HG03378 (cell line): ENCODE measurements at regions not wholly inside any gene's neighbourhood (a gene's known extent, or its start where the extent isn't known, plus 50 kb on each side); places are given as distances from the start of the nearest gene placed in this dataset.
A peak's percentile ranks its signal among the peaks of the same experiment; 100 is the strongest.

Experiments
- ATAC-seq: cut with Tn5 transposase; IDR thresholded peaks from one replicate; pipeline ENCODE4 v1.9.1; 2021; ENCODE audit warnings: mild to moderate bottlenecking, moderate library complexity; ENCODE audit not compliant: unreplicated experiment

DNA sequence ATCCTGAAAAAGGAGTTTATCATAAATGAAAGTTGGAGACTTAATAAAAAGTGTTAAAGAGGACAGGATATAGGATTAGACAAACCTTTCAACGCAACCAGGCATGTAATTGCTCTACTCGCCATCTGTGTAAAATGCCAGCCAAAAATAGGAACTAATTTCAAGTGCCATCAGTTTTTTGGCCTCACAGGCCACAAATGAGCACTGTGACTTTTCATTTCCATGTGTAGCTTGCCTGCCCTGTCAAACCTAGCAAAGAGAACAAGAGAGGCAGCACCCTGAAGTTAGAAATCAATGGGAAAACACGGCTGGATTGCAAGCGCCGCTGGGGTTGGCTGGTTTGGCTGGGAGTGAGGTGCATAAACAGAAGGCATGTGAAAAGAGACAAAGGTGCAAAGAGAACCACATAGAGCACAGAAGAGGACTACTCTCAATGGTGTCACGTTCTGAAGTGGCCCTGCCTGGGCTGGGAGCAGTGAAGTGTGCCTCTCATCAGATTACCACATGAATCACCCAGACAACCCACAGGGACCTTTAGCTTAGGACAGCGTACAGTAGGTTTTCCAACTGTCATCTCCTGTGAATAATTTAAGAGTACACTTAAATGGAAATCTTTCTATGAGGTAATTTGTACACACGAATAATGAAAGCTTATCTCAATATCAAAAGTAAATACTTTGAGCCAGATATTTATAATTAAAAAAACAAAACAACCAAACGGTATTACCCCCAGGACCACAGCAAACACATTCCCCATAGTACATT is 78.0 kb upstream of the NHSL1 start:
- peak; percentile 55 for ATAC-seq

DNA sequence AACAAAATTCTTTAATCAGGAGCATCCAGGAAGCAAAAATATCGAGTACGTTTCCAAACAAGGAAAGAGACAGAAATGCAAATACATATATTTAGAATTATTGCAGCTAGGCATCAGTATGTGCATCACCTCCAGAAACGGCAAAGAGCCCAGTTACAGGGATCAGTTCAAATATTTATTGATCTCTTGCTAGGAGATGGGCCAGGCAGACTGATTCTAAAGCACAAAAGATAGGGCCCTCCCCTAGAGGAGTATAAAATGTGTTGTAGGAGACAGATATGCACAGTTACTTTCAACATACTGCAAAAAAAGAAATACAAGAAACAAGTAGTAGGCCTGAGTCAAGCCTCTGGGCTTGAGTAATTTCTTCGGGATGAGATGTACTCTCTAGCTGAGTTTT is 80.7 kb upstream of the NHSL1 start:
- no peak for ATAC-seq

DNA sequence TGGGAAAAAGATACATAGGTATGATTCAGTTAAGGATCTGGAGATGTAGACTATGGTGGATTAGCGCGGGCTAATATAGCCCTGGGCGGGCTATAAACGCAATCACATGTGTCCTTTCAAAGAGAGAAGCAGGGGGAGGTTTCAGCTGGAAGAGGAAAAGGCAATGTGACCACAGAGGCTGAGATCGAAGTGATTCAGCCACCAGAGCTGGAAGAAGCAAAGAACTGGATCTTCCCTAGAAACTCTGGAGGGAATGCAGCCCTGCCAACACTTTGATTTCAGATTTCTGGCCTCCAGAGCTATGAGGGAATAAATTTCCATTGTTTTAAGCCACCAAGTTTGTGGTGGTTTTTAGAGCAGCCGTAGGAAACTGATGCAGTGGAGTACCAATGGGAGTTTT is 81.5 kb upstream of the NHSL1 start:
- ATAC-seq, result no peak

DNA sequence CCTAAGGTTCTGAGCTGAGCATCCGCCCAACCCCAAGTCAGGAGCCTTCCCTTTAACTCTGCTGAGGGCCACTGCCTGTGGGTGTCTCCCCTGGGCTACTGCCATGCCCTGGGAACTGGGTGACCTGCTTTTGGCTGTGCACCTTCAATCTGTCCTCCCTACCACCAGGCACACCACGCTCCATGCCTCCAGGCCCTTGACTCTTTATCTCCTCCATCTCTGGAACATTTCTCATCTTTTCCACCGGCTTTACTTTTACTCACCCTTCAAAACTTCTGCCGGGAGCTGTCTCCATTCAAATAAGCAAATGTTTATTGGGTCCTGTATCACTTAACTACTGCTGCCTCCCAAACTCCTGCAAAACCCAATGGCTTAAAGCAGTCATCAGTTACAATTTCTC is 83.3 kb upstream of the NHSL1 start:
- ATAC-seq, result no peak

DNA sequence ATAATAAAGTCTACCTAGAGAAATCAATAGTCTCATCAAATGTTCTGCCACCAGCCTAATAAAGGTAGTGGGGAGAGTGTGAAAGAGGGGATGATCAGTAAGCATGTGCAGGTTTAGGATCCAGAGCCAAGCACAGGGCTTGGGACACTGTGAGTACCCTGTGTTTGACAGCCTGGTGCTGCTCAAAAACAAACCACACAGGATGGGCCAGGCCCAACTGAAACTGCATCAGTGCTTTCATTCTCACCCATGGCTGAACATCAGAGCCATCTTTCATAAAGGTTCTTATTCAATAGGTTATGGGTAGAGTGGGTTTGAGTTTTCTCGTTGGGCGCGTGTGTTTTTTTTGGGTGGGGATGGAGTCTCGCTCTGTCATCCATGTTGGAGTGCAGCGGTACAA is 87.3 kb upstream of the NHSL1 start:
- ATAC-seq, result no peak

- ATAC-seq, result no peak
Observed at GRCh38 chr6:138588805-138589434, 89.6 kb upstream of the NHSL1 start.

GRCh38 chr6:138590796-138591709 is 91.8 kb upstream of the NHSL1 start:
- no peak for ATAC-seq

GRCh38 chr6:138592749-138593123 is 93.4 kb upstream of the NHSL1 start:
- ATAC-seq, result peak; percentile 55

DNA sequence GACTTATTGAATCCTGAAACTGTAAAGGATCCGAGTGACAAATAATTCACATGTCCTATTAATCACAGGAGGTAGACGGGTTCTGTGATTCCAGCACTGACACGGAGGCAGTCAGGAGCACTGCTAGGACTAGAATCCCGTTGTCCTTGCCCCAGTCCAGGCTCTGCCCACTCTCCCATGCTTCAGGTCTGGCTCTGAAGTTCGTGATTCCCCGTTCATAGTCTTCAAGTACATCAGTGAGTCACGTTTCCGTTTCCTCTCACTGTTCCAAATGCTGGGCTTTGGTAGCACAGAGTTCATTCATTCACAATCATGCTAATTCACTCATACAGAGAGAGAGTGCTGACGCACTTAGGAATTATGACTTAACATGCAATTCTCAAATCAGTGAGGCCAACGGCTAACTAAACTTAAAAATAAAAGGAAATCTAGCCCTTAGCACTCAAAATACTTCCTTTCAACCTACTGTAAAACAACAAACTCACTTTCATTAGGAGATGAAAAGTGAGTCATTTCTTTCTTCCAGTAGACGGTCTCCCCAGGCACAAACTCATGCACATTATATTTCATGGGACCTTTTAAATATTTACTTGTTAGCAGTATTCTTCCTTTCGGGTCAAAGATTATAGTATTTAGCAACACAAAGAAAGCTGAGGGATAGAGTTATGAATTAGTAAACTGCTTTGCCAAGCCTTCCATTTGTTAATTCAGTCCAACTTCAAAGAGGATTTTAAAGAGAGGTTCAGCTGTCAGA is 94.0 kb upstream of the NHSL1 start:
- peak; percentile 85 for ATAC-seq

DNA sequence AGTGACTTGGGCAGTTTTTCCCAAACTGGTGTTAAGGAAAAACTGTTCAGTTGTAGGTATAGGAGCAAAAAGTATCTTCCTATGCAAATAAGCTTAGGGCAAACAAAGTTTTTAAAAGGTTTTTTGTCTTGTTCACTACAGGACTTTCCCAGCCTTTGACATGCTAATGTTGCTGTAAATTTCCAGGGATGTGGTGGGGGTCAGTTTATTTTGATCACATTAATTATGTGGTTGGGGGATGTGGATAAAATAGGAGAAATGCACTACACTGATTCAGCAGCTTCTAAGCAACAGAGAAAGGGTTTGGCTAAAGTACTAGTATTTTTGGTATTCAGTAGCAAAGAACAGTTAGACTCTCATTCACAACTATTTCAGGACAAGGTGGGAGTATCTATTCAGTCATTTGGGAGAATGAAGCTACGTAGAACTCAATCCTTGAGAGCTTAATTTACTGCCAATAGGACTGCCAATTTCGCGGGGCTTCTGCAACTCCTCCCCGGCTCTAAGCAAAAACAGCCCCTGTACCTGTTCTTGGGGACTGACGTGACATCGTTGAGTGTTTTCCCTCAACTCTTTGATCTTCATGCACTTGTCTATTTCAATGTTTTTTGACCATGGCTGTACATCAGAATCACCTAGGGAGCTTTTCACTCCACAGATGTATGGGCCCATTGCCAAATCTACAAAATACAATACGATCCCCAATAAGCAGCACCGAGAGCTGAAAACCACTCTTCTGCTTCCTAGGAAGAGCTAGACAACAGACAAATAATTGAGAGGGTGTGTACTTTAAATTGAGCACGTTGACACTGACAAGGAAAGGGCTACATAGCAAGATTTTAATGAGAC is 94.8 kb upstream of the NHSL1 start:
- no peak for ATAC-seq

- no peak for ATAC-seq
Observed at GRCh38 chr6:138594758-138595140, 95.5 kb upstream of the NHSL1 start.

DNA sequence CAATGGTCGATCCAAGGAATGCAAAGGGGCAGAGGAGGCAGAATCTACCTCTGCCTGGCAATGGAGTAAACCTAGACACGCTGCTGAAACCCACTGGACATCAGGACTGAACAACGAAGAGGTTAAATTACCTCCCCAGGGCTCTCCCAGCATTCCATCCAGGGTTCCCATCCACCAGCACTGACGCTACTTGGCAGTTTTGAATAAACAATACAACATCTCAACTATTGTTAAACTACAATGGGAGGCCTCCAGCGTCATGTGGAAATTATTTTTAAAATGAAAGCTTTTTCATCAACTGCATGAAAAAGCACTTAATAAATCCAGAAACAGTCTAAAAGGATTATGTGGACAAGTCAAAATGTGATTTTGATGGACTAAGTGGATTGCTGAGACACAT is 96.8 kb upstream of the NHSL1 start:
- ATAC-seq, result no peak

DNA sequence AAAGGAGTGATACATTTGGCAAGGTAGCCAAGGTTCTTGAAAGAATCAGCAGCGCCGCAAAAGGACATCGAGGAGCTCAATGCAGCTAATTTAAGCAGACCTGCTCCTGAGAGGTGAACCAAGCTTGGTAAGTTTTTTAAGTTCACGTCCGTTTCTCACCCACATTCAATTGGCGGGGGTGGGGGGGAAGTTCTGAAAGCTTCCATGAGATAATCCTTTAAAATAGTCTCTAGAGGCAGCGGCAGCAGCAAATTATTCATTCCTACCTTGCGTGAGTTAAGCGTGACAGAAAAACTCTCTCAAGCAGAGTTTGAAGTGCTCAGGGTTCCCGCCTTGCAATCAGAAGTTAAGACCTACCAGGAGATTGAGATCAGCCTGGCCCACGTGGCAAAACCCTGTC is 97.3 kb upstream of the NHSL1 start:
- ATAC-seq, result no peak

DNA sequence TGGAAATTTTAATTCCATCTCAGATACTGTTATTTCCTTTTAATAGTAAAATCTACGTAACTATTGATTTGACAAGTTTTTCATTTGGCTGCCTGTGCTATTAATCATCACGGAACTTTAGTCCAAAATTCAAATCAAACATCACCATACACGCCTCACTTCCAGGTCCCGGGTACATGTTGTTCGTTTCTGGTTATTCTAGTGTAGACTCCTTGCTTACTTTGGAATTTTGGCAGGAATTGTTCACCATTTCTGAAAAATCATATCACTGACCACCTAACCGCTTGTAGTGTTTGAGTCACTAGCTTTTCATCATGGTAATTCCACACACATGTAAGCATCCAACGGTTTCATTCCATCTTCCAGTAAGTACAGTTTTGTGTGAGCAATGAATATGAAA is 98.0 kb upstream of the NHSL1 start:
- ATAC-seq, result no peak

DNA sequence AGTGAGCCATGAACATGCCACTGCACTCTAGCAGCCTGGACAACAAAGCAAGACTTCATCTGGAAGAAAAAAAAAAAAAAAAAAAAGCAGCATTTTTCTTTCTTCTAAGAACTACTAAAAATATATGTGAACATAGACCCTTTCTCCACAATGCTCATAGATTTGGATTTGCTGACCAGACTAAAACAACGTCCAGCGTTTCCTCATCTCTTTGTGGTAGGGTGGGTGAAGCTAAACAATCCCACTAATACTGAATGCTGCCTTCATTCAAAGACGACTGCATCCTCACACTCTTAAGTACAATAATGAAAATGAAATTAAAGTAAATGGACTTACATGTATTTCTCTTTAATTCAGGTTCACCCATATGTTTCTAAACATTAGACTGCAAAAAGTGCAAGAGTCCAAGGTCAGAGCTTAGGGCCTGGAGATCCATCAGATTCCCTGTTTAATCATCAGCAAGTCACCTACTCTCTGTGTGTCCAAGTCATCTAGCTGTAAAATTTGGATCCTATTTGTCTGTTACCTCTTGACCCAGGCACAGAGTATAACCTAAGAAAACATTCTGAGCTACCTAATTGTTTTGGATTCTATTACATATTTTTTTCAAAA is 99.4 kb upstream of the NHSL1 start:
- no peak for ATAC-seq

DNA sequence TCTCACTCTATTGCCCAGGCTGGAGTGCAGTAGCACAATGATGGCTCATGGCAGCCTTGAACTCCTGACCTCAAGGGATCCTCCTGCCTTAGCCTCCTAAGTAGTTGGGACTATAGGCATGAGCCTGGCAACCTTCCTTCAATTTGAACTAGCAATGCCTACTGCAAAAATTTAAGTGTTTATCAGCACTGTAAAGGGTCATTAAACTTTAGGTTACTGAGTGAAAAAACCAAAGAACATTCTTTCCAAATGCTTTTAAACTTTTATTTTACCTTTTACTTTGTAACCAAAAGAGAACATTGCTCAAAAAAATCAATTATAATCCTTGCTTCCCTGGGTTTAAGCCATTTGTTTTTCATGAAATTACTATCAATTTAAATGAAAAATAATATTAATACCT is 101.0 kb upstream of the NHSL1 start:
- no peak for ATAC-seq

DNA sequence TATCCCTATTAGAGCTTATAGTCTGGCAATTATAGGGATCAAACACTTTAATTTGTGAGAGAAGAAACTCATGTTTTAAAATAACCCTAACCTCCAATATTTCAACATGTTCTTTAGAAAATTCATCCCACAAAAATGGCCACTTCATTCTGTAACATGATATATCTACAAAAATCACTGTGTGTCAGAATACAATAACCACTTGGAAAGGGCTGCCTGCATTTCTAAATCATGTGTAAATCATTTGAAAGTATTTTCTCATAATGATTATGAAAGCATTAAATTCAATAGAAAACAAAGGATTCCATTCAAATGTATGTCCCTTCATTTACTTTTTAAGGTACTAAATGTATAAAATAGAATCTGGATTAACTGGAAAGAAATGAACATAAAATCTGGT is 101.4 kb upstream of the NHSL1 start:
- ATAC-seq, result no peak

GRCh38 chr6:138601128-138601527 is 101.8 kb upstream of the NHSL1 start:
- no peak for ATAC-seq

DNA sequence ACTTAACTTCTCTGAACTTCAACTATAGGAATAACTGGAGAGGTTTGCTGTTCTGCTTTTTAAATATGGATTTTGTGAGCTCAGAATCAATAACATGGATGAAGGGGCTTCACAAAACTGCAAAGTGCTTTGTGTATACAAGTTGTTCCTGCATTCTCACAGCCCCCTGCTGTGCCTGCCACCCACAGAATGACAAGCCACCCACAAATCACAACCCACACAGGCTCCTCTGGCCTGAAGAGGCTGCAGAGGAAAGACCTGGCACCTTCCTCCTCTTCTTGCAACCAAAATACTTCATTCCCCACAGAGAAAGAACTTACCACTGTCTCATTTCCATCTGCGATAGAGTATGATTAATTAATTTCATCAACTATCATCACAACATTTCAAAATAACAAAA is 106.7 kb upstream of the NHSL1 start:
- no peak for ATAC-seq
